ENCODE measurements at regions not wholly inside any gene's neighbourhood (a gene's known extent, or its start where the extent isn't known, plus 50 kb on each side); places are given as distances from the start of the nearest gene placed in this dataset.

DNA sequence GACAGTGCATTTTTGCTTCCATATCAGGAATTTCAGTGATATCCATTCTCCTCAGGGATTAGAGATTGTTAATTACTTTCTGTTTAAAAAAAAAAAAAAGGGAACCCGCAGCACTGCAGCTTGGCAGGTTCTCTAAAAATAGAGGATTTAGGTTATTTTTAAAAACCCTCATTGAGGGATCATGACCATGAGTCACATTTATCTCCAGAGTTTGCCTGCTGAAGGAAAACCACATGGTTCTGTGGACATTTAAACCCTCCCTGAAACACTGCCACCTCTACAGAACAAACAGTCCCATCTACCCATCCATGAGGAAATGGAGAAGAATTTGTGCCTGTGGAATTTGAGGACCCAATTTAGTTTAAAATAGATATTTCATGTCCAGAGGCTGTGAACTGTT is 66.2 kb upstream of the UBE2E1 start:
- Mint-ChIP-seq H3K4me3 (no peak overlapping the region), H3K27ac (no peak overlapping the region), H3K27me3 (peaks cover 35% of the 10 kb centered on the region), H3K36me3 (no peaks in the 10 kb centered on the region), H3K9me3 (no peaks in the 10 kb centered on the region), H3K4me1 (ENCODE audit: unreplicated experiment) (peaks cover 38% of the 10 kb centered on the region)
- DNase-seq (ENCODE audit: extremely low spot score, unreplicated experiment): no peak
- TF ChIP-seq, protein P1, sequence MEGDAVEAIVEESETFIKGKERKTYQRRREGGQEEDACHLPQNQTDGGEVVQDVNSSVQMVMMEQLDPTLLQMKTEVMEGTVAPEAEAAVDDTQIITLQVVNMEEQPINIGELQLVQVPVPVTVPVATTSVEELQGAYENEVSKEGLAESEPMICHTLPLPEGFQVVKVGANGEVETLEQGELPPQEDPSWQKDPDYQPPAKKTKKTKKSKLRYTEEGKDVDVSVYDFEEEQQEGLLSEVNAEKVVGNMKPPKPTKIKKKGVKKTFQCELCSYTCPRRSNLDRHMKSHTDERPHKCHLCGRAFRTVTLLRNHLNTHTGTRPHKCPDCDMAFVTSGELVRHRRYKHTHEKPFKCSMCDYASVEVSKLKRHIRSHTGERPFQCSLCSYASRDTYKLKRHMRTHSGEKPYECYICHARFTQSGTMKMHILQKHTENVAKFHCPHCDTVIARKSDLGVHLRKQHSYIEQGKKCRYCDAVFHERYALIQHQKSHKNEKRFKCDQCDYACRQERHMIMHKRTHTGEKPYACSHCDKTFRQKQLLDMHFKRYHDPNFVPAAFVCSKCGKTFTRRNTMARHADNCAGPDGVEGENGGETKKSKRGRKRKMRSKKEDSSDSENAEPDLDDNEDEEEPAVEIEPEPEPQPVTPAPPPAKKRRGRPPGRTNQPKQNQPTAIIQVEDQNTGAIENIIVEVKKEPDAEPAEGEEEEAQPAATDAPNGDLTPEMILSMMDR (conservative IDR thresholded peaks at IDR 0.05): no peak

DNA sequence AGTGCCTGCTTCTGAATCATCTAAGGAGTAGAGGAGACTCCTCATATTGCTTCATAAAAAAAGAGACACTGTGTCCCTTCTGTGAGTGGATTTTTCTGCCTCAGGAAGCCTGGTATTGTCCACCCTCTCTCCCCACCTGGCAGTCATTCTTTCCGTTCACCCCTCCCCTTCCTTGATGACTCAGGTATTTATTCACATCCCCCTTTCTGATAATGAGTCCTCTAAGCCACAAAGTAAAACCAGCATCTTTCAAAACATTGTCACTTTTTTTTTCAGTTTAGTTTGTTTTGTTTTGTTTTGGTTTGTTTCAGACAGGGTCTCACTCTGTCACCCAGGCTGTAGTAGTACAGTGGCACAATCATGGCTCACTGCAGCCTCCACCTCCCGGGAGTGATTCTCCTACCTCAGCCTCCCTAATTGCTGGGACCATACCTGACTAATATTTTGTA is 65.2 kb upstream of the UBE2E1 start:
- H3K4me1 Mint-ChIP-seq (ENCODE audit: unreplicated experiment): peaks cover 28% of the 10 kb centered on the region
- DNase-seq (ENCODE audit: extremely low spot score, unreplicated experiment): no peak
- peaks cover 40% of the 10 kb centered on the region for H3K27me3 Mint-ChIP-seq
- H3K9me3 Mint-ChIP-seq: no peaks in the 10 kb centered on the region
- H3K4me3 Mint-ChIP-seq: no peak overlapping the region
- H3K27ac Mint-ChIP-seq: no peak overlapping the region
- TF ChIP-seq, protein P1 (conservative IDR thresholded peaks at IDR 0.05): no peak
- H3K36me3 Mint-ChIP-seq: no peaks in the 10 kb centered on the region

DNA sequence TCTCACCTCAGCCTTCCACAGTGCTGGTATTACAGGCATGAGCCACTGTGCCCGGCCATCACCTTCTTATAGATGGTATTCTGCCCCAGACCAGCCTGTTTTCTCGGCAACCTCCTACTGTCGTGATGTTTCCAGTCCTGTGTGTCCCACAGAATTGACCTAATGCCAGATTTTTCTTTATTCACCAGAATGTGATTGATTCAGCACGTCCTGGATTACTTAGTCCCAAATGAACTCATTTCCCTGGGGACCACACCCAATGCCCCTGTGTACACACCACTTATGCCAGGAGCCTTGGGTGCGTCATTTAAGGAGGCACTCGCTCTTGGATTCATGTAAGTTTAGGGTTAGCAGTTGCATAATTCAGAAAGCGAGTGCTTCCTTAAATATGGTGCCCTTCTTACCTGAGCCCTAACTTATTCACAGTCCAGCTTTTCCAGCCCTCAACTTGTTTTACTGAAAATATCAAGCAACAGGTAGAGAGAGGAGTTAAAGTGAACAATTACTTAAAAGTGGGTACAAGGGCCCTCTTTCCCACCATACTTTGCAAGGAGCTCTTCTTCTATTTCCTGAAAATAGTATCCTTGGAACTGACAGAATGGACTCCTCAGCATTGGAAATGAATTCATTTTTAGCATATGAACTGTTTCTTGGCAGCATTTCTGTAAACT is 64.6 kb upstream of the UBE2E1 start:
- Mint-ChIP-seq H3K27ac (no peak overlapping the region), H3K27me3 (peaks cover 40% of the 10 kb centered on the region), H3K36me3 (no peaks in the 10 kb centered on the region), H3K4me1 (ENCODE audit: unreplicated experiment) (peaks cover 21% of the 10 kb centered on the region), H3K9me3 (no peaks in the 10 kb centered on the region), H3K4me3 (no peak overlapping the region)
- TF ChIP-seq, protein P1 (conservative IDR thresholded peaks at IDR 0.05): no peak
- no peak for DNase-seq (ENCODE audit: extremely low spot score, unreplicated experiment)

DNA sequence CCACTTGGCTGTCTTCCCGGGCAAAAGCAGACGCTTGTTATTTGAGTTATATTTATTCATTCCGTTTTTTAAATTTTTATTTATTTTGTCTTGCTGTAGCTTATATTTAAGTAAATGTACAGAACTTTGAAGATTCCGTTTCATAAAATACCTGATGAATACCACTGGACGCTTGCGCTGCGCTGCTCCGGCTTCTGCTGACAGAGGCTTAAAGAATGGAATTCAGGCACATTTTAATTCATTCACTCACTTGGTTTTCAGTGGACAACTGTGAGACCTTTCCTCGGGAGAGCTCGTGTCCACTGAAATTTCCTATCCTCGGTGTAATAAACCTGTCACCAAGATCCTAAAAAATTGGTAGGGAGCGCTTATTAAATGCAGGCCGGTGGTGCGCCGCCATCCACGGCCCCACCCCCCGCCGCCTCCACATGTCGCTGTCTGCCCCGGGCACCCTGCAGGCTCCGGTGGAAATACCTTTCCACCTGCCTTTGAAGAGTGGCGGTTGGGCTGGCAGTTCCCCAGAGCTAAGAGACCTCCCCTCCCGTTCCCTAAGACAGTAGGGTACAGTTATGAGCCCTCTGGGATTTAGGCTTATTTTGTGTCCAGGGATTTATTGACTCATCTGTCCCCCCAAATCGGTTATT is 62.5 kb upstream of the UBE2E1 start:
- DNase-seq (ENCODE audit: extremely low spot score, unreplicated experiment): no peak
- Mint-ChIP-seq H3K4me3 (peak overlapping the region; percentile 45), H3K9me3 (no peaks in the 10 kb centered on the region), H3K27me3 (peaks cover 40% of the 10 kb centered on the region), H3K36me3 (no peaks in the 10 kb centered on the region), H3K4me1 (ENCODE audit: unreplicated experiment) (peaks cover 31% of the 10 kb centered on the region), H3K27ac (no peak overlapping the region)
- TF ChIP-seq, protein P1 (conservative IDR thresholded peaks at IDR 0.05): peak; percentile 50

DNA sequence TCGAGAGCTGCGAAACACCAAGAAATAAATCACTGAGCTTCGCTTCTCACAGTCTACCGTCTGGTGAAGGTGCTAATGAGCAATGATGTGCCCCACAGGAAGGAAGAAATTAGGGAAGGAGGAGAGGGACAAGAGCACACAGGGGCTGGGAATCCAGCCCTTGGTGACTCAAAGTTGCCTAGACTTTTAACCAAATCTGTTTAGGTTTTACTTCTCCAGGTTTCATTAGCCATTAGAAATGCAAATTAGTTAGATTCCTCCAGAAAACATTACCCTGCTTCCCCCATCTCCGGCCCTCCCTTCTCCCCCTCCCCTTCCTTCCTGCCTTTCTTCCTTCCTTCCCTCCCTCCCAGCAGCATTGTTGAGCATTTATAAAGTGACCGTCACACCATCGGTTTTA is 59.3 kb upstream of the UBE2E1 start:
- TF ChIP-seq, protein P1 (conservative IDR thresholded peaks at IDR 0.05): no peak
- Mint-ChIP-seq H3K27me3 (peaks cover 38% of the 10 kb centered on the region), H3K27ac (no peak overlapping the region), H3K4me1 (ENCODE audit: unreplicated experiment) (peaks cover 35% of the 10 kb centered on the region), H3K36me3 (no peaks in the 10 kb centered on the region), H3K4me3 (no peak overlapping the region), H3K9me3 (no peaks in the 10 kb centered on the region)
- DNase-seq (ENCODE audit: extremely low spot score, unreplicated experiment): no peak

Data from type B pancreatic cell (in vitro differentiated cells).